Uterus (tissue), 2 donors: ENCODE measurements at regions not wholly inside any gene's neighbourhood (a gene's known extent, or its start where the extent isn't known, plus 50 kb on each side); places are given as distances from the start of the nearest gene placed in this dataset.

Experiments used
- CTCF ChIP-seq, 4 experiments: fragments of 200-600 bp in 2 of 4; fragments of 450-650 bp in 2 of 4; sonication (generic) in 2 of 4; IDR thresholded peaks; one replicate each; pipeline ENCODE4 v1.5.1; 2016 to 2019; ENCODE audit warnings: antibody characterized with exemption in 4 of 4, mild to moderate bottlenecking in 2 of 4, moderate library complexity in 1 of 4
- POLR2A ChIP-seq, 2 donors: fragments of 450-650 bp; IDR thresholded peaks; one replicate each; pipeline ENCODE4 v1.6.1; 2016; ENCODE audit warnings: antibody characterized with exemption in 2 of 2, mild to moderate bottlenecking in 1 of 2, moderate library complexity in 1 of 2

- TF ChIP-seq CTCF (IDR thresholded peaks at IDR 0.05) (no peak), POLR2A (IDR thresholded peaks at IDR 0.05) (no peak)
Observed at GRCh38 chr6:4664117-4664626, 112.0 kb upstream of the CDYL start.
